HUES48 (cell line): ENCODE measurements at regions not wholly inside any gene's neighbourhood (a gene's known extent, or its start where the extent isn't known, plus 50 kb on each side); places are given as distances from the start of the nearest gene placed in this dataset.

ENCODE experiments used
- H3K27ac ChIP-seq: one replicate; pipeline ENCODE4 v1.7.0; 2013; ENCODE audit warnings: low read depth, low read length, inconsistent platforms
- H3K27me3 ChIP-seq: 2 replicates; pipeline ENCODE4 v1.6.1; 2013; ENCODE audit warnings: mild to moderate bottlenecking, low read length; ENCODE audit not compliant: control insufficient read depth, insufficient read depth
- H3K36me3 ChIP-seq: 2 replicates; pipeline ENCODE4 v1.6.1; 2013; ENCODE audit warnings: low read length; ENCODE audit not compliant: control insufficient read depth, insufficient read depth
- H3K4me1 ChIP-seq: 2 replicates; pipeline ENCODE4 v1.6.1; 2013; ENCODE audit warnings: mild to moderate bottlenecking, low read length; ENCODE audit not compliant: control insufficient read depth, insufficient read depth
- H3K4me3 ChIP-seq: 2 replicates; pipeline ENCODE4 v1.5.1; 2013; ENCODE audit warnings: mild to moderate bottlenecking, low read depth, low read length
- H3K9ac ChIP-seq: 2 replicates; pipeline ENCODE4 v1.6.1; 2013; ENCODE audit warnings: mild to moderate bottlenecking, low read depth, low read length, moderate library complexity
- H3K9me3 ChIP-seq: 2 replicates; pipeline ENCODE4 v1.6.1; 2013; ENCODE audit warnings: low read length; ENCODE audit not compliant: control insufficient read depth, insufficient read depth

DNA sequence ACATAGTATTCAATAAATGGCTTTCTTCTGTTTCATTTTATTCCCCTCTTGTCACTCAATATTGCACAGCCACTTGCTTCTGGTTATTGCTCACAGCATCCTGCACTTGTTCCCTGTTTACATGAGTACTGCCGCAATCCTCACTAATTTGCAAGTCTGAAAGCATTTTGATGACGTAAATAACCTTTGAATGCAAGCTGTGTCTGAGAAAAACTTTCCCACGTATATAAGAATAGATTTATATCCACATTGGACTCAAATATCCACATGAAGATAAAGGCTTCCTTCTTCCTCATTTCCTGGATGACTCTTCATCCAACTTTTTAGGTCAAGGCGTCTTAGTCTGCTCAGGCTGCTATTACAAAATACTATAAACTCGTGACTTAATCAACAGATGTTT is 88.2 kb upstream of the DAP start:
- Histone ChIP-seq H3K9me3 (no peaks in the 10 kb centered on the region), H3K27ac (no peak overlapping the region), H3K9ac (no peak overlapping the region), H3K27me3 (no peaks in the 10 kb centered on the region), H3K4me1 (no peaks in the 10 kb centered on the region), H3K36me3 (no peaks in the 10 kb centered on the region), H3K4me3 (no peak overlapping the region)

DNA sequence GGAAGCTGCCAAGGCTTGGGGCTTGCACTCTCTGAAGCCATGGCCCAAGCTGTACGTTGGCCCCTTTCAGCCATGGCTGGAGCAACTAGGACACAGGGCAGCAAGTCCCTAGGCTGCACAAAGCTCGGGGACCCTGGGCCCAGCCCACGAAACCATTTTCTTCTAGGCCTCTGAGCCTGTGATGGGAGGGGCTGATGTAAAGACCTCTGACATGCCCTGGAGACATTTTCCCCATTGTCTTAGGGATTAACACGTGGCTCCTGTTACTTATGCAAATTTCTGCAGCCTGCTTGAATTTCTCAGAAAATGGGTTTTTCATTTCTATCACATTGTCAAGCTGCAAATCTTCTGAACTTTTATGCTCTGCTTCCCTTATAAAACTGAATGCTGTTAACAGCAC is 83.0 kb upstream of the DAP start:
- Histone ChIP-seq H3K9ac (no peak overlapping the region), H3K27me3 (no peaks in the 10 kb centered on the region), H3K4me1 (no peaks in the 10 kb centered on the region), H3K36me3 (no peaks in the 10 kb centered on the region), H3K4me3 (no peak overlapping the region), H3K27ac (no peak overlapping the region), H3K9me3 (no peaks in the 10 kb centered on the region; the same call in 1 of the 2 replicates)

DNA sequence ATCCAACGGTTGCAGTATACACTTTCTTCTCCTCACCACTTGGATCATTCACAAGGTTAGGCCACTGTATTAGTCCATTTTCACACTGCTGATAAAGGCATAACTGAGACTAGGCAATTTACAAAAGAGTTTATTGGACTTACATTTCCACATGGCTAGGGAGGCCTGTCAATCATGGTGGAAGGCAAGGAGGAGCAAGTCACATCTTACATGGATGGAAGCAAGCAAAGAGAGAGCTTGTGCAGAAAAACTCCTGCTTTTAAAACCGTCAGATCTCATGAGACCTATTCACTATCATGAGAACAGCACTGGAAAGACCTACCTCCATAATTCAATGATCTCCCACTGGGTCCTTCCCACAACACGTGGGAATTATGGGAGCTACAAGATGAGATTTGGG is 81.8 kb upstream of the DAP start:
- Histone ChIP-seq H3K36me3 (no peaks in the 10 kb centered on the region), H3K4me1 (no peaks in the 10 kb centered on the region), H3K27ac (no peak overlapping the region), H3K9me3 (no peaks in the 10 kb centered on the region; the same call in 1 of the 2 replicates), H3K4me3 (no peak overlapping the region), H3K9ac (no peak overlapping the region), H3K27me3 (no peaks in the 10 kb centered on the region)

DNA sequence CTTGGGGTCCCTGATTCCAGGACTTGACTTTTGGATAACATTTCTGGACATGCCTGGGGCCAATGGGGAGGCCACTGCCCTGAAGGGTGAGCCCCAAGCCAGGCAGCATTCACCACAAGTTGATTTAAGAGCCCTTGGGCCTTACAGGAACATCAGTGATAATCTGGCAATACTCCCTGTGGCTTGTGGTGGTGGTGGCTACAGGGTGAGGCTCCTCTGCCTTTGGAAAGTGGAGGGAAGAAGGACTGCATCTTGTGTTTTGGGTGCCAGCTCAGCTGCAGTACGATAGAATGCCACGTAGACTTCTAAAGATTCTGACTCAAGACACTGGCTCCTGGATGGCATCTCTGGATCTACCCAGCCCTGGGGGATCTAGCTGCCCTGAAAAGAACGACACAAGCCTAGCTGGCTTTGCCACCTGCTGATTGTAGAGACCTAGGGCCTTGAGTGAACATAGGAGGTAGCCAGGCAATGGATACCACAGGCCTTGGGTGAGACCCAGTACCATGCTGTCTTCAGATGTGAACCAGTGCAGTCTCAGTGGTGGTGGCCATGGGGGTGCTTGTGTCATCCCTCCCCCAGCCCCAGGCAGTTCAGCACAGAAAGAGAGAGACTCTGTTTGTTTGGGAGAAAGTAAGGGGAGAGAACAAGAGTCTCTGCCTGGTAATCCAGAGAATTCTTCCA is 79.0 kb upstream of the DAP start:
- Histone ChIP-seq H3K36me3 (no peaks in the 10 kb centered on the region), H3K27ac (no peak overlapping the region), H3K9ac (no peak overlapping the region), H3K9me3 (no peaks in the 10 kb centered on the region; the same call in 1 of the 2 replicates), H3K4me3 (no peak overlapping the region), H3K4me1 (no peaks in the 10 kb centered on the region), H3K27me3 (no peaks in the 10 kb centered on the region)

DNA sequence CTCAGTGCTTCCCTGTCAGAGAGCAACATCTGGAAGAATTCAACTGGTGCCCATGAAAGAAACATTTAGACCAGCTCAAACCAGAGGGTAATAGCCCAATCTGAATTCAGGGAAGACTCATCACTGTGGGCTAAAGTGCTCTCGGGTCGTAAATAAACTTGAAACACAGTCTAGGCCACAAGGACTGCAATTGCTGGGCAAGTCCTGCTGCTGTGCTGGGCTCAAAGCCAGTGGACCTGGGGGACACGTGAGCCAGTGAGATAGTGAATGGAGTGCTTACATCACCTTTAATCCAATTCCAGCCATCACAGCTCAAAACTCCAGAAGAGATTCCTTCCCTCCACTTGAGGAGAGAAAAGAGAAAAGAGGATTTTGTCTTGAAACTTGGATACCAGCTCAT is 78.1 kb upstream of the DAP start:
- Histone ChIP-seq H3K9me3 (no peaks in the 10 kb centered on the region; the same call in 1 of the 2 replicates), H3K9ac (no peak overlapping the region), H3K36me3 (no peaks in the 10 kb centered on the region), H3K27ac (no peak overlapping the region), H3K27me3 (no peaks in the 10 kb centered on the region), H3K4me1 (no peaks in the 10 kb centered on the region), H3K4me3 (no peak overlapping the region)

DNA sequence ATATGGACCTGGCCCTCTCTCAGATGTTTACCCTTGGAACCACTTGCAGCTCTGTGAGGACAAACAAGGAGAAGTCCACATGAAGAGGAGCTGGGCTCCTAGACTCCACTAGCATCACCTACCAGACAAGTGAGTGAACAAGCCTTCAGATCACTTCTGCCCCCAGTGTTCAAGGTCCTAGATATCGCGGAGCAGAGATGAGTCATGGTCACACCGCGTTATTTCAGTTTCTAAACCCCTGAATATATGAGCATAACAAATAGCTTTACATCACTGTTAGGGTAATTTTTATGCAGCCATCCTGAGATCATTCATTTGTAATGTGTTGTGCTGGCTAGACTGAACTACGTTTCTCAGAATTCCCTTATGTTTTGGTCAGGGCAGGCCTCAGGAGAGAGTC is 77.0 kb upstream of the DAP start:
- Histone ChIP-seq H3K27me3 (no peaks in the 10 kb centered on the region), H3K27ac (no peak overlapping the region), H3K9ac (no peak overlapping the region), H3K4me1 (no peaks in the 10 kb centered on the region), H3K4me3 (no peak overlapping the region), H3K9me3 (no peaks in the 10 kb centered on the region), H3K36me3 (no peaks in the 10 kb centered on the region)

DNA sequence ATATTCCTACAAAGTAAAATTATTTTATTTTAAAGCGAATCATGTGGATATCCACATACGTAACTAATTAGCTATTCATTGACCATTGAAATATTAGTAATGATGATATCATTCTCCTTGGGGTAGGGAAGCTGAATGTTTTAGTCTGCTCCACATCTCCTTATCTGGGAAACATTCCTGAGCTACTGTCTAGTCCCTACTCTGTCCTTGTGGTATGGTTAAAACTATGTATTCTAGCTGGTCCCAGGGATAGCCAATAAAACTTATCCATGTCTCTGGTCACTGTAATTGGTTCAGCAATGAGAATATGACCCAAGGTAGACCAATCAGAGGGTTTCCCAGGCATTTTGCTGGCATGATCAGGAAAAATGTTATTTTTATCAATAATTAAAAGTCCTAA is 76.0 kb upstream of the DAP start:
- H3K4me3 ChIP-seq: no peak overlapping the region
- no peaks in the 10 kb centered on the region for H3K36me3 ChIP-seq

DNA sequence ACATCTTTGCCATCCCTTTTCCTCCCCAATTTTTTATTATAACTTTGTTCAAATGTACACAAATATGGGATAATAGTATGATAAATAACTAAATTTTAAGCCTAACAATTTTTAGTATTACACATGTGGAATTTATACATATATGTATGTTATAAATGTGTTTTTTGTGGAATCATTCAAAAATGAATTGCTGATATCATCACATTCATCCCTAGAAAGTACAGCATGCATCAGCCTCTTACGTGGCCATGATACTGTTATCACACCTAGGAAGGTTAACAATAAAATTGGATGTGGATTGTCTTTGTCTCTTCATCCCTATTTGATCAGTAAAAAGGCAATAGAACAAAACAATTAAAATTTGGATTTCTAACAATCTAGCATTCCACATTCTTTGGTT is 73.7 kb upstream of the DAP start:
- H3K27me3 ChIP-seq: no peaks in the 10 kb centered on the region
- H3K27ac ChIP-seq: no peak overlapping the region
- H3K9me3 ChIP-seq: no peaks in the 10 kb centered on the region
- H3K4me1 ChIP-seq: no peaks in the 10 kb centered on the region
- no peaks in the 10 kb centered on the region for H3K36me3 ChIP-seq
- H3K4me3 ChIP-seq: no peak overlapping the region
- no peak overlapping the region for H3K9ac ChIP-seq

More for the DNA sequence above, 76.0 kb upstream of the DAP start:
- Histone ChIP-seq H3K4me1 (no peaks in the 10 kb centered on the region), H3K27me3 (no peaks in the 10 kb centered on the region), H3K27ac (no peak overlapping the region), H3K9ac (no peak overlapping the region), H3K9me3 (no peaks in the 10 kb centered on the region)

DNA sequence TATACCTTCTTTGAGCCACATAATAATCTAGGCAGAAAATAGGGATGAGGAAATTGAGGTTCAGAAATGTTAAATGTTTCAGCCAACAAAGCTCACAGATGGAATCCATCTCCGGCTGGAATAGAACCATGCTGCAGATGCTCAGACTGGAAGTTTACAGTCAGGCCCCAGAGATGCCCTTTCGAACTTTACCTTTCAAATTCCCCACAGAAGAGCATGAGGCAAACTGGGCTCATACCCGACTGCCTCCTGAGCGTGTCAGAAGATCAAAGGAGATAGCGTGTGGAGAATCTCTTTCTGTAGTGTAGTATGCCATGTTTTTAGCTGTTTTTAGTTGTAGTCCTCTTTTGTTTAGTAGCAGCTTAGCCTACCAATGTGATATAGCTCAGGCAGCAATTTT is 72.0 kb upstream of the DAP start:
- Histone ChIP-seq H3K9ac (no peak overlapping the region), H3K4me3 (no peak overlapping the region), H3K27me3 (no peaks in the 10 kb centered on the region), H3K27ac (no peak overlapping the region), H3K36me3 (no peaks in the 10 kb centered on the region), H3K9me3 (no peaks in the 10 kb centered on the region), H3K4me1 (no peaks in the 10 kb centered on the region)

DNA sequence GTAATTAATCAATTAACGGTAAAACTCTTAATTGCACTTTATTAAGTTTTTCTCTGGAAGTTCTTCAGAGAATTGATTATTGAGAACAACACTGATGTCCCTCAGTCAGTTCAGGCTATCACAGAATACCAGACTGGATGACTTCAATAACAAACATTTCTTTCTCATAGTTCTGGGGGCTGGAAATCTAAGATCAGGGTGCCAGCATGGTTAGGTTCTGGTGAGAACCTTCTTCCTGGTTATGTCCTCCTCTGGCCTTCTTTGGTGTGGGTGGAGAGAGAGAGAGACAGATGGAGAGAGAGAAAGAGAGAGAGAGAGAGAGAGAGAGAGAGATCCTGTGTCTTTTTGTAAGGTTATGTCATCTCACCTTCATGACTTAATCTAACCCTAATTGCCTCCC is 71.4 kb upstream of the DAP start:
- no peaks in the 10 kb centered on the region for H3K36me3 ChIP-seq

DNA sequence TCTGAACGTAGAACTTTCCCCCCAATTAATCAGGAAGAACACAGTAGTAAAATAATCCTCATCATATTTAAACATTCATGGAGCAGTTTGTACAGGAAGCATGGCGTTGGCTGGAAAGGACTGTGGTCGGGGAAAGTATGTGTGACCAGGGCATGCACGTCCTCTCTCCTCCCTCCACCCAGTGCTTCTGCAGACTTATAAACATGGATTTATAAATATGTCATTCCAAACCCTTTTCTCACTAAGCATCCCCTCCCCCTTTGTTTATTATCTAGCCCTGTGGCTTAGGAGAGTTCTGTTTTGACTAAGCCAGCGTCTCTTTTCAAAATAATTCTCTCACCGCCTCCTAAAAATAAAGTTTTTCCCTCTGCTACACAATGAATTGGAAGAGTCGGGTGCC is 70.4 kb upstream of the DAP start:
- Histone ChIP-seq H3K9ac (no peak overlapping the region), H3K27ac (no peak overlapping the region), H3K27me3 (no peaks in the 10 kb centered on the region), H3K4me3 (no peak overlapping the region), H3K9me3 (no peaks in the 10 kb centered on the region), H3K36me3 (no peaks in the 10 kb centered on the region), H3K4me1 (no peaks in the 10 kb centered on the region)

More for the DNA sequence above, 71.4 kb upstream of the DAP start:
- Histone ChIP-seq H3K9me3 (no peaks in the 10 kb centered on the region), H3K27ac (no peak overlapping the region), H3K4me1 (no peaks in the 10 kb centered on the region), H3K27me3 (no peaks in the 10 kb centered on the region), H3K4me3 (no peak overlapping the region), H3K9ac (no peak overlapping the region)
